ENCODE measurements at regions not wholly inside any gene's neighbourhood (a gene's known extent, or its start where the extent isn't known, plus 50 kb on each side); places are given as distances from the start of the nearest gene placed in this dataset.

GRCh38 chr5:127236254-127236653, 54.3 kb upstream of the MEGF10 start:
- no peaks in the 10 kb centered on the region for H3K9me3 ChIP-seq
- no peak for DNase-seq
- H3K4me1 ChIP-seq = no peaks in the 10 kb centered on the region
- no peak overlapping the region for H3K27ac ChIP-seq
- 74 to 88% methylated on average over 1 of the region's 1 CpG for WGBS, 2 donors
- no peaks in the 10 kb centered on the region for H3K36me3 ChIP-seq
- intact Hi-C loops (cut with DNase I) = no loop called here
- H3K27me3 ChIP-seq = no peaks in the 10 kb centered on the region
- H3K4me3 ChIP-seq = no peak overlapping the region
- TF ChIP-seq, protein P1, sequence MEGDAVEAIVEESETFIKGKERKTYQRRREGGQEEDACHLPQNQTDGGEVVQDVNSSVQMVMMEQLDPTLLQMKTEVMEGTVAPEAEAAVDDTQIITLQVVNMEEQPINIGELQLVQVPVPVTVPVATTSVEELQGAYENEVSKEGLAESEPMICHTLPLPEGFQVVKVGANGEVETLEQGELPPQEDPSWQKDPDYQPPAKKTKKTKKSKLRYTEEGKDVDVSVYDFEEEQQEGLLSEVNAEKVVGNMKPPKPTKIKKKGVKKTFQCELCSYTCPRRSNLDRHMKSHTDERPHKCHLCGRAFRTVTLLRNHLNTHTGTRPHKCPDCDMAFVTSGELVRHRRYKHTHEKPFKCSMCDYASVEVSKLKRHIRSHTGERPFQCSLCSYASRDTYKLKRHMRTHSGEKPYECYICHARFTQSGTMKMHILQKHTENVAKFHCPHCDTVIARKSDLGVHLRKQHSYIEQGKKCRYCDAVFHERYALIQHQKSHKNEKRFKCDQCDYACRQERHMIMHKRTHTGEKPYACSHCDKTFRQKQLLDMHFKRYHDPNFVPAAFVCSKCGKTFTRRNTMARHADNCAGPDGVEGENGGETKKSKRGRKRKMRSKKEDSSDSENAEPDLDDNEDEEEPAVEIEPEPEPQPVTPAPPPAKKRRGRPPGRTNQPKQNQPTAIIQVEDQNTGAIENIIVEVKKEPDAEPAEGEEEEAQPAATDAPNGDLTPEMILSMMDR (IDR thresholded peaks at IDR 0.05) = no peak
- no peak for TF ChIP-seq POLR2A (IDR thresholded peaks at IDR 0.05)

Small RNA genes in the stretch of these regions (small RNA-seq; reads per million reads assigned to genes)
- gene AC011416.2 = 0 reads per million in 4 donors
- gene MRPS5P3 = 0 reads per million in 4 donors

Data from esophagus squamous epithelium (tissue), 5 donors.